Activated naive CD4-positive, alpha-beta T cell treated with anti-CD3 and anti-CD28 coated beads, Interleukin-2, amount 50 U/mL, for 24 hours (primary cell): ENCODE measurements at regions not wholly inside any gene's neighbourhood (a gene's known extent, or its start where the extent isn't known, plus 50 kb on each side); places are given as distances from the start of the nearest gene placed in this dataset.

ENCODE experiments used
- H3K27ac Mint-ChIP-seq: one replicate; pipeline ENCODE4 v1.8.0; 2021; ENCODE audit warnings: mild to moderate bottlenecking, mixed read lengths
- H3K27me3 Mint-ChIP-seq: one replicate; pipeline ENCODE4 v1.8.0; 2021; ENCODE audit warnings: mixed read lengths
- H3K36me3 Mint-ChIP-seq: one replicate; pipeline ENCODE4 v1.8.0; 2021; ENCODE audit warnings: mixed read lengths
- H3K4me1 Mint-ChIP-seq: one replicate; pipeline ENCODE4 v1.8.0; 2021; ENCODE audit warnings: mixed read lengths
- H3K4me3 Mint-ChIP-seq: one replicate; pipeline ENCODE4 v1.8.0; 2021; ENCODE audit warnings: mild to moderate bottlenecking, mixed read lengths
- H3K9me3 Mint-ChIP-seq: one replicate; pipeline ENCODE4 v1.8.0; 2021; ENCODE audit warnings: mixed read lengths

GRCh38 chr7:156179872-156180390, 367.7 kb upstream of the SHH start:
- Mint-ChIP-seq H3K27me3 (no peaks in the 10 kb centered on the region), H3K36me3 (no peaks in the 10 kb centered on the region), H3K9me3 (no peaks in the 10 kb centered on the region), H3K27ac (no peak overlapping the region), H3K4me1 (no peaks in the 10 kb centered on the region), H3K4me3 (no peak overlapping the region)

- Mint-ChIP-seq H3K27me3 (no peaks in the 10 kb centered on the region), H3K36me3 (no peaks in the 10 kb centered on the region), H3K4me3 (no peak overlapping the region), H3K4me1 (no peaks in the 10 kb centered on the region), H3K27ac (no peak overlapping the region), H3K9me3 (no peaks in the 10 kb centered on the region)
Measured at GRCh38 chr7:156178857-156179256, 366.6 kb upstream of the SHH start.

- Mint-ChIP-seq H3K4me3 (no peak overlapping the region), H3K9me3 (no peaks in the 10 kb centered on the region), H3K27me3 (no peaks in the 10 kb centered on the region), H3K36me3 (no peaks in the 10 kb centered on the region), H3K27ac (no peak overlapping the region), H3K4me1 (no peaks in the 10 kb centered on the region)
Measured at GRCh38 chr7:156178214-156178613, 366.0 kb upstream of the SHH start.

GRCh38 chr7:156177422-156178055, 365.3 kb upstream of the SHH start:
- Mint-ChIP-seq H3K9me3 (no peaks in the 10 kb centered on the region), H3K27ac (no peak overlapping the region), H3K4me1 (no peaks in the 10 kb centered on the region), H3K4me3 (no peak overlapping the region), H3K27me3 (no peaks in the 10 kb centered on the region), H3K36me3 (no peaks in the 10 kb centered on the region)

GRCh38 chr7:156176039-156176438, 363.8 kb upstream of the SHH start:
- no peaks in the 10 kb centered on the region for H3K4me1 Mint-ChIP-seq
- no peak overlapping the region for H3K27ac Mint-ChIP-seq
- no peaks in the 10 kb centered on the region for H3K36me3 Mint-ChIP-seq
- no peak overlapping the region for H3K4me3 Mint-ChIP-seq
- no peaks in the 10 kb centered on the region for H3K27me3 Mint-ChIP-seq
- H3K9me3 Mint-ChIP-seq = no peaks in the 10 kb centered on the region

- H3K36me3 Mint-ChIP-seq = no peaks in the 10 kb centered on the region
- H3K27me3 Mint-ChIP-seq = no peaks in the 10 kb centered on the region
- H3K4me1 Mint-ChIP-seq = no peaks in the 10 kb centered on the region
- H3K4me3 Mint-ChIP-seq = no peak overlapping the region
- H3K27ac Mint-ChIP-seq = no peak overlapping the region
- no peaks in the 10 kb centered on the region for H3K9me3 Mint-ChIP-seq
Measured at GRCh38 chr7:156175003-156175402, 362.7 kb upstream of the SHH start.

GRCh38 chr7:156174428-156174827, 362.2 kb upstream of the SHH start:
- Mint-ChIP-seq H3K36me3 (no peaks in the 10 kb centered on the region), H3K27me3 (no peaks in the 10 kb centered on the region), H3K4me3 (no peak overlapping the region), H3K4me1 (no peaks in the 10 kb centered on the region), H3K27ac (no peak overlapping the region), H3K9me3 (no peaks in the 10 kb centered on the region)

GRCh38 chr7:156173748-156174353, 361.6 kb upstream of the SHH start:
- H3K27ac Mint-ChIP-seq = no peak overlapping the region
- no peaks in the 10 kb centered on the region for H3K4me1 Mint-ChIP-seq
- H3K4me3 Mint-ChIP-seq = no peak overlapping the region
- H3K36me3 Mint-ChIP-seq = no peaks in the 10 kb centered on the region
- no peaks in the 10 kb centered on the region for H3K9me3 Mint-ChIP-seq
- H3K27me3 Mint-ChIP-seq = no peaks in the 10 kb centered on the region

- H3K27me3 Mint-ChIP-seq = no peaks in the 10 kb centered on the region
- no peak overlapping the region for H3K4me3 Mint-ChIP-seq
- H3K9me3 Mint-ChIP-seq = no peaks in the 10 kb centered on the region
- H3K36me3 Mint-ChIP-seq = no peaks in the 10 kb centered on the region
- H3K4me1 Mint-ChIP-seq = no peaks in the 10 kb centered on the region
- no peak overlapping the region for H3K27ac Mint-ChIP-seq
Measured at GRCh38 chr7:156173346-156173745, 361.1 kb upstream of the SHH start.

GRCh38 chr7:156172638-156173037, 360.4 kb upstream of the SHH start:
- H3K4me3 Mint-ChIP-seq = no peak overlapping the region
- no peaks in the 10 kb centered on the region for H3K9me3 Mint-ChIP-seq
- H3K27ac Mint-ChIP-seq = no peak overlapping the region
- no peaks in the 10 kb centered on the region for H3K4me1 Mint-ChIP-seq
- no peaks in the 10 kb centered on the region for H3K36me3 Mint-ChIP-seq
- no peaks in the 10 kb centered on the region for H3K27me3 Mint-ChIP-seq

GRCh38 chr7:156169474-156170370, 357.5 kb upstream of the SHH start:
- H3K27me3 Mint-ChIP-seq = no peaks in the 10 kb centered on the region
- no peaks in the 10 kb centered on the region for H3K36me3 Mint-ChIP-seq
- H3K9me3 Mint-ChIP-seq = no peaks in the 10 kb centered on the region
- H3K27ac Mint-ChIP-seq = no peak overlapping the region
- H3K4me3 Mint-ChIP-seq = no peak overlapping the region
- H3K4me1 Mint-ChIP-seq = no peaks in the 10 kb centered on the region

GRCh38 chr7:156168434-156168833, 356.2 kb upstream of the SHH start:
- H3K4me3 Mint-ChIP-seq = no peak overlapping the region
- no peaks in the 10 kb centered on the region for H3K36me3 Mint-ChIP-seq
- no peak overlapping the region for H3K27ac Mint-ChIP-seq
- no peaks in the 10 kb centered on the region for H3K4me1 Mint-ChIP-seq
- H3K9me3 Mint-ChIP-seq = no peaks in the 10 kb centered on the region
- H3K27me3 Mint-ChIP-seq = no peaks in the 10 kb centered on the region

GRCh38 chr7:156167987-156168386, 355.7 kb upstream of the SHH start:
- Mint-ChIP-seq H3K27ac (no peak overlapping the region), H3K4me3 (no peak overlapping the region), H3K9me3 (no peaks in the 10 kb centered on the region), H3K27me3 (no peaks in the 10 kb centered on the region), H3K4me1 (no peaks in the 10 kb centered on the region), H3K36me3 (no peaks in the 10 kb centered on the region)

- Mint-ChIP-seq H3K27ac (no peak overlapping the region), H3K4me3 (no peak overlapping the region), H3K9me3 (no peaks in the 10 kb centered on the region), H3K27me3 (peaks cover 2% of the 10 kb centered on the region), H3K36me3 (no peaks in the 10 kb centered on the region), H3K4me1 (no peaks in the 10 kb centered on the region)
Measured at GRCh38 chr7:156167417-156167807, 355.1 kb upstream of the SHH start.

GRCh38 chr7:156166692-156167416, 354.6 kb upstream of the SHH start:
- Mint-ChIP-seq H3K36me3 (no peaks in the 10 kb centered on the region), H3K4me3 (no peak overlapping the region), H3K9me3 (no peaks in the 10 kb centered on the region), H3K27me3 (peaks cover 2% of the 10 kb centered on the region), H3K27ac (no peak overlapping the region), H3K4me1 (no peaks in the 10 kb centered on the region)
